Peyer's patch (tissue), 4 donors: ENCODE measurements at regions not wholly inside any gene's neighbourhood (a gene's known extent, or its start where the extent isn't known, plus 50 kb on each side); places are given as distances from the start of the nearest gene placed in this dataset.

Source experiments
- POLR2A ChIP-seq, 2 donors: fragments of 450-650 bp; IDR thresholded peaks; one replicate each; pipeline ENCODE4 v1.5.1; 2017; ENCODE audit warnings: antibody characterized with exemption in 2 of 2, mild to moderate bottlenecking in 2 of 2, moderate library complexity in 2 of 2
- TF ChIP-seq, protein P1 (sequence below), 6 experiments: fragments of 450-650 bp in 4 of 6; fragments of 200-600 bp in 2 of 6; sonication (generic) in 1 of 6; IDR thresholded peaks; one replicate each; pipeline ENCODE4 v1.5.1; 2017 to 2019; ENCODE audit warnings: antibody characterized with exemption in 6 of 6, mild to moderate bottlenecking in 3 of 6, moderate library complexity in 1 of 6

DNA sequence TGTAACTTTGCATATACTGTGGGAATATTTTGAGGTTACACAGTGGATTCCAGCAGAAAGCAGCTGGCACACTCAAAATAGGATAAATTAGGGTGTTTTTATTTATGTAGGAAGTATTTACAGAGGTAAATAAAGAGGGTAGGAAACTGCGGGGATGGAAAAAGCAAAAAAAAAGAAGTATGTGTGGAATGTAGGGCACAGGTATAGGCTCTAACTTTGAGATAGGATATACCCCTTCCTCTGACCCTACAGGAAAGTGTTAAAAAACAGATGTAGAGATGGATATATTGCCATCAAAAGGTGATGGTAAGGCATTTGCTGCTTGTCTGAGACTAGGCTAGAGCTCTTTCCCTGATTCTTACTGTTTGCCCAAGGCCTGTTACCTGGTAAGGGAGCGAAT is 173.1 kb upstream of the ANK2 start:
- TF ChIP-seq, protein P1, sequence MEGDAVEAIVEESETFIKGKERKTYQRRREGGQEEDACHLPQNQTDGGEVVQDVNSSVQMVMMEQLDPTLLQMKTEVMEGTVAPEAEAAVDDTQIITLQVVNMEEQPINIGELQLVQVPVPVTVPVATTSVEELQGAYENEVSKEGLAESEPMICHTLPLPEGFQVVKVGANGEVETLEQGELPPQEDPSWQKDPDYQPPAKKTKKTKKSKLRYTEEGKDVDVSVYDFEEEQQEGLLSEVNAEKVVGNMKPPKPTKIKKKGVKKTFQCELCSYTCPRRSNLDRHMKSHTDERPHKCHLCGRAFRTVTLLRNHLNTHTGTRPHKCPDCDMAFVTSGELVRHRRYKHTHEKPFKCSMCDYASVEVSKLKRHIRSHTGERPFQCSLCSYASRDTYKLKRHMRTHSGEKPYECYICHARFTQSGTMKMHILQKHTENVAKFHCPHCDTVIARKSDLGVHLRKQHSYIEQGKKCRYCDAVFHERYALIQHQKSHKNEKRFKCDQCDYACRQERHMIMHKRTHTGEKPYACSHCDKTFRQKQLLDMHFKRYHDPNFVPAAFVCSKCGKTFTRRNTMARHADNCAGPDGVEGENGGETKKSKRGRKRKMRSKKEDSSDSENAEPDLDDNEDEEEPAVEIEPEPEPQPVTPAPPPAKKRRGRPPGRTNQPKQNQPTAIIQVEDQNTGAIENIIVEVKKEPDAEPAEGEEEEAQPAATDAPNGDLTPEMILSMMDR (IDR thresholded peaks at IDR 0.05), result no peak
- TF ChIP-seq POLR2A (IDR thresholded peaks at IDR 0.05), result no peak
